ENCODE measurements at regions not wholly inside any gene's neighbourhood (a gene's known extent, or its start where the extent isn't known, plus 50 kb on each side); places are given as distances from the start of the nearest gene placed in this dataset.
"Not testable (repeated sequence)": the region's sequence is repeated elsewhere in the genome, so short reads cannot be mapped to it uniquely, and the experiment has no call there.

- Mint-ChIP-seq H3K36me3 (ENCODE audit: low read depth) (no peaks in the 10 kb centered on the region), H3K4me1 (ENCODE audit: low read depth) (no peaks in the 10 kb centered on the region), H3K27ac (ENCODE audit: unreplicated experiment) (no peak overlapping the region), H3K27me3 (ENCODE audit: low read depth) (peaks cover 4% of the 10 kb centered on the region), H3K4me3 (ENCODE audit: unreplicated experiment) (no peak overlapping the region), H3K9me3 (ENCODE audit: low read depth) (no peaks in the 10 kb centered on the region)
- no peak for DNase-seq (ENCODE audit: low spot score)
- no peak for TF ChIP-seq CTCF (IDR thresholded peaks at IDR 0.05)
Measured at GRCh38 chr3:62948921-62949320, 73.7 kb upstream of the CADPS start.

- H3K9me3 Mint-ChIP-seq (ENCODE audit: low read depth), result no peaks in the 10 kb centered on the region
- no peak for DNase-seq (ENCODE audit: low spot score)
- TF ChIP-seq CTCF (IDR thresholded peaks at IDR 0.05), result no peak
- H3K4me1 Mint-ChIP-seq (ENCODE audit: low read depth), result no peaks in the 10 kb centered on the region
- no peak overlapping the region for H3K4me3 Mint-ChIP-seq (ENCODE audit: unreplicated experiment)
- H3K36me3 Mint-ChIP-seq (ENCODE audit: low read depth), result no peaks in the 10 kb centered on the region
- no peak overlapping the region for H3K27ac Mint-ChIP-seq (ENCODE audit: unreplicated experiment)
- peaks cover 2% of the 10 kb centered on the region for H3K27me3 Mint-ChIP-seq (ENCODE audit: low read depth)
Measured at GRCh38 chr3:62950210-62950609, 75.0 kb upstream of the CADPS start.

- Mint-ChIP-seq H3K27me3 (ENCODE audit: low read depth) (peaks cover 2% of the 10 kb centered on the region), H3K27ac (ENCODE audit: unreplicated experiment) (no peak overlapping the region), H3K4me3 (ENCODE audit: unreplicated experiment) (no peak overlapping the region), H3K4me1 (ENCODE audit: low read depth) (no peaks in the 10 kb centered on the region), H3K9me3 (ENCODE audit: low read depth) (no peaks in the 10 kb centered on the region), H3K36me3 (ENCODE audit: low read depth) (no peaks in the 10 kb centered on the region)
- no peak for TF ChIP-seq CTCF (IDR thresholded peaks at IDR 0.05)
- DNase-seq (ENCODE audit: low spot score), result no peak
Measured at GRCh38 chr3:62951037-62951613, 75.9 kb upstream of the CADPS start.

- H3K27me3 Mint-ChIP-seq (ENCODE audit: low read depth); H3K4me3 Mint-ChIP-seq (ENCODE audit: unreplicated experiment): not testable (repeated sequence)
Measured at GRCh38 chr3:62951880-62952279, 76.7 kb upstream of the CADPS start.

GRCh38 chr3:62954580-62954979 is 79.4 kb upstream of the CADPS start:
- H3K36me3 Mint-ChIP-seq (ENCODE audit: low read depth), result no peaks in the 10 kb centered on the region
- no peaks in the 10 kb centered on the region for H3K9me3 Mint-ChIP-seq (ENCODE audit: low read depth)
- peaks cover 5% of the 10 kb centered on the region for H3K27me3 Mint-ChIP-seq (ENCODE audit: low read depth)
- no peaks in the 10 kb centered on the region for H3K4me1 Mint-ChIP-seq (ENCODE audit: low read depth)
- no peak for TF ChIP-seq CTCF (IDR thresholded peaks at IDR 0.05)
- H3K4me3 Mint-ChIP-seq (ENCODE audit: unreplicated experiment), result no peak overlapping the region
- H3K27ac Mint-ChIP-seq (ENCODE audit: unreplicated experiment), result no peak overlapping the region
- no peak for DNase-seq (ENCODE audit: low spot score)

More at GRCh38 chr3:62951880-62952279, 76.7 kb upstream of the CADPS start:
- H3K27ac Mint-ChIP-seq (ENCODE audit: unreplicated experiment); H3K36me3 Mint-ChIP-seq (ENCODE audit: low read depth); H3K9me3 Mint-ChIP-seq (ENCODE audit: low read depth); DNase-seq (ENCODE audit: low spot score); H3K4me1 Mint-ChIP-seq (ENCODE audit: low read depth): not testable (repeated sequence)

- DNase-seq (ENCODE audit: low spot score), result no peak
- no peaks in the 10 kb centered on the region for H3K4me1 Mint-ChIP-seq (ENCODE audit: low read depth)
- no peak overlapping the region for H3K4me3 Mint-ChIP-seq (ENCODE audit: unreplicated experiment)
- peaks cover 5% of the 10 kb centered on the region for H3K27me3 Mint-ChIP-seq (ENCODE audit: low read depth)
- no peaks in the 10 kb centered on the region for H3K36me3 Mint-ChIP-seq (ENCODE audit: low read depth)
- H3K9me3 Mint-ChIP-seq (ENCODE audit: low read depth), result no peaks in the 10 kb centered on the region
- no peak overlapping the region for H3K27ac Mint-ChIP-seq (ENCODE audit: unreplicated experiment)
- no peak for TF ChIP-seq CTCF (IDR thresholded peaks at IDR 0.05)
Measured at GRCh38 chr3:62955126-62955525, 79.9 kb upstream of the CADPS start.
